ENCODE measurements at regions not wholly inside any gene's neighbourhood (a gene's known extent, or its start where the extent isn't known, plus 50 kb on each side); places are given as distances from the start of the nearest gene placed in this dataset.

- H3K4me2 ChIP-seq (ENCODE audit: low read depth, low read length): no peak overlapping the region
- no peaks in the 10 kb centered on the region for H3K4me1 ChIP-seq (ENCODE audit: control insufficient read depth, insufficient read depth, low read length)
- no peak overlapping the region for H4K8ac ChIP-seq (ENCODE audit: low read depth in 2 of 2, low read length in 2 of 2)
- H3K4me3 ChIP-seq (ENCODE audit: insufficient read depth, low read depth, low read length): no peak overlapping the region
- POLR2A ChIA-PET (ENCODE audit: unreplicated experiment): no interaction called here
- TF ChIP-seq MAZ (IDR thresholded peaks at IDR 0.05; ENCODE audit: borderline replicate concordance, low read depth, low read length) (no peak), BHLHE40 (IDR thresholded peaks at IDR 0.05; ENCODE audit: low read depth, low read length) (no peak), CHD1 (IDR thresholded peaks at IDR 0.05; ENCODE audit: low read depth, low read length) (no peak), RFX5 (IDR thresholded peaks at IDR 0.05; ENCODE audit: low read depth, low read length) (no peak), RAD21 (IDR thresholded peaks at IDR 0.05; ENCODE audit: low read length) (no peak), POLR2A (IDR thresholded peaks at IDR 0.05; ENCODE audit: low read depth, low read length) (no peak), MAFK (IDR thresholded peaks at IDR 0.05; ENCODE audit: low read depth, low read length) (no peak), NFE2L2 (IDR thresholded peaks at IDR 0.05; ENCODE audit: low read depth, low read length) (no peak), ELK1 (IDR thresholded peaks at IDR 0.05; ENCODE audit: borderline replicate concordance, low read depth, low read length) (no peak), MXI1 (IDR thresholded peaks at IDR 0.05; ENCODE audit: borderline replicate concordance, low read depth, low read length) (no peak), RCOR1 (IDR thresholded peaks at IDR 0.05; ENCODE audit: insufficient replicate concordance, low read length) (no peak), SMC3 (IDR thresholded peaks at IDR 0.05; ENCODE audit: low read depth, low read length) (no peak), FOS (IDR thresholded peaks at IDR 0.05; ENCODE audit: low read depth, low read length) (no peak)
- TF ChIP-seq, protein P1, sequence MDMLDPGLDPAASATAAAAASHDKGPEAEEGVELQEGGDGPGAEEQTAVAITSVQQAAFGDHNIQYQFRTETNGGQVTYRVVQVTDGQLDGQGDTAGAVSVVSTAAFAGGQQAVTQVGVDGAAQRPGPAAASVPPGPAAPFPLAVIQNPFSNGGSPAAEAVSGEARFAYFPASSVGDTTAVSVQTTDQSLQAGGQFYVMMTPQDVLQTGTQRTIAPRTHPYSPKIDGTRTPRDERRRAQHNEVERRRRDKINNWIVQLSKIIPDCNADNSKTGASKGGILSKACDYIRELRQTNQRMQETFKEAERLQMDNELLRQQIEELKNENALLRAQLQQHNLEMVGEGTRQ (IDR thresholded peaks at IDR 0.05; ENCODE audit: low read depth, low read length): no peak
- TF ChIP-seq, protein P2, sequence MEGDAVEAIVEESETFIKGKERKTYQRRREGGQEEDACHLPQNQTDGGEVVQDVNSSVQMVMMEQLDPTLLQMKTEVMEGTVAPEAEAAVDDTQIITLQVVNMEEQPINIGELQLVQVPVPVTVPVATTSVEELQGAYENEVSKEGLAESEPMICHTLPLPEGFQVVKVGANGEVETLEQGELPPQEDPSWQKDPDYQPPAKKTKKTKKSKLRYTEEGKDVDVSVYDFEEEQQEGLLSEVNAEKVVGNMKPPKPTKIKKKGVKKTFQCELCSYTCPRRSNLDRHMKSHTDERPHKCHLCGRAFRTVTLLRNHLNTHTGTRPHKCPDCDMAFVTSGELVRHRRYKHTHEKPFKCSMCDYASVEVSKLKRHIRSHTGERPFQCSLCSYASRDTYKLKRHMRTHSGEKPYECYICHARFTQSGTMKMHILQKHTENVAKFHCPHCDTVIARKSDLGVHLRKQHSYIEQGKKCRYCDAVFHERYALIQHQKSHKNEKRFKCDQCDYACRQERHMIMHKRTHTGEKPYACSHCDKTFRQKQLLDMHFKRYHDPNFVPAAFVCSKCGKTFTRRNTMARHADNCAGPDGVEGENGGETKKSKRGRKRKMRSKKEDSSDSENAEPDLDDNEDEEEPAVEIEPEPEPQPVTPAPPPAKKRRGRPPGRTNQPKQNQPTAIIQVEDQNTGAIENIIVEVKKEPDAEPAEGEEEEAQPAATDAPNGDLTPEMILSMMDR (conservative IDR thresholded peaks at IDR 0.05; ENCODE audit: low read depth, low read length): no peak
- H3K27me3 ChIP-seq (ENCODE audit: control insufficient read depth, insufficient read depth, low read length): no peaks in the 10 kb centered on the region
- no peak overlapping the region for H2BK120ac ChIP-seq (ENCODE audit: low read depth, low read length)
- H3K9me3 ChIP-seq (ENCODE audit: control insufficient read depth, insufficient read depth, low read length): no peaks in the 10 kb centered on the region
- dilution Hi-C loops (cut with HindIII; ENCODE audit: low sequenced_read_pairs, unreplicated experiment) (no loop called here), intact Hi-C loops (cut with micrococcal nuclease) (no loop called here), in situ Hi-C loops (cut with MboI; ENCODE audit: low sequenced_read_pairs) (no loop called here)
- no peak overlapping the region for H3K14ac ChIP-seq (replicated peaks; ENCODE audit: low read depth, low read length)
- CTCF ChIA-PET: no interaction called here
- no peaks in the 10 kb centered on the region for H3K36me3 ChIP-seq (ENCODE audit: control insufficient read depth, insufficient read depth, low read length)
- H2AFZ ChIP-seq (replicated peaks; ENCODE audit: low read length, poor library complexity): no peak overlapping the region
- no peak overlapping the region for H2BK20ac ChIP-seq (ENCODE audit: low read depth, low read length)
- no peak overlapping the region for H3K9ac ChIP-seq (ENCODE audit: low read depth, low read length)
- no peak overlapping the region for H3K27ac ChIP-seq (ENCODE audit: insufficient read depth, low read length)
- H2BK5ac ChIP-seq (ENCODE audit: low read depth, low read length, poor library complexity, severe bottlenecking): no peak overlapping the region
- H2BK15ac ChIP-seq (ENCODE audit: low read depth, low read length): no peak overlapping the region
- BruUV-seq (replicated peaks): no TSS peak
- ATAC-seq (ENCODE audit: low read depth) (no peak), DNase-seq (no peak)
- no peak overlapping the region for H3K23ac ChIP-seq (ENCODE audit: low read depth, low read length)
- no peak overlapping the region for H2AK9ac ChIP-seq (replicated peaks; ENCODE audit: low read depth, low read length, poor library complexity)
- no peak overlapping the region for H3K56ac ChIP-seq (ENCODE audit: extremely low read depth, insufficient read depth, low read length)
- no peak overlapping the region for H2AK5ac ChIP-seq (ENCODE audit: low read depth, low read length)
- no peak overlapping the region for H3K4ac ChIP-seq (ENCODE audit: low read depth, low read length)
- no peak overlapping the region for H3K18ac ChIP-seq (ENCODE audit: low read depth, low read length)
- no peaks in the 10 kb centered on the region for H3K9me1 ChIP-seq (ENCODE audit: insufficient read depth, low read length)
- no peaks in the 10 kb centered on the region for H4K20me1 ChIP-seq (ENCODE audit: insufficient read depth, low read length)
- no CpG with 5 or more reads among the region's 3 CpGs for WGBS, 2 experiments (ENCODE audit: extremely low coverage in 2 of 2, insufficient read length in 1 of 2)
- no peak overlapping the region for H4K5ac ChIP-seq (ENCODE audit: low read depth, low read length)
- no peak overlapping the region; the same call in 1 of the 2 replicates for H4K91ac ChIP-seq (ENCODE audit: insufficient read depth, low read depth, low read length)
- no peaks in the 10 kb centered on the region for H3K79me1 ChIP-seq (ENCODE audit: low read depth in 1 of 2, low read length in 2 of 2)
Measured at GRCh38 chr4:41433361-41433760, 104.6 kb upstream of the LIMCH1 start.

Data from IMR-90 (cell line).